IPS DF 4.7 (cell line): ENCODE measurements at regions not wholly inside any gene's neighbourhood (a gene's known extent, or its start where the extent isn't known, plus 50 kb on each side); places are given as distances from the start of the nearest gene placed in this dataset.

Experiments used
- DNase-seq: peaks from one replicate; pipeline ENCODE4 v3.0.0-alpha.2; 2013; ENCODE audit warnings: low spot score; ENCODE audit errors: extremely low read depth

DNA sequence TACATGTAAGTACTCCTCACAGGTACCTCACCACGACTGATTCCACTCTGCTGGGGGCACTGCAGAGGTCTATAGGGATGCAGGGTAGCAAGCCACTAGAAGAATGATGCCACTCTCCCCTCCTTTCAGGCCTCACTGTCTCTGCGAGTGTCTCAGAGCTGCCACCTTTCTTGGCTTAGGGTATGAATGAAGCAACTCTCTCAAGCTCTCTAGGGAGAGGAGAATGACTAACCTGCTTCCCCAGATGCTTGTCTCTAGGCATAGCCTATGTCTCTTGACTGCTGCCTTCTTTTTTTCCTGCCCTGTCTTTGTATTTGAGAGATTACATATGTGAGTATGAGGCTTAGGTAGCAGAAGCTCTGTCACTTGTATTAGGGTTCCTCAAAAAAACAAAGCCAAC, 566.5 kb upstream of the ATP2B1 start:
- DNase-seq, result no peak

DNA sequence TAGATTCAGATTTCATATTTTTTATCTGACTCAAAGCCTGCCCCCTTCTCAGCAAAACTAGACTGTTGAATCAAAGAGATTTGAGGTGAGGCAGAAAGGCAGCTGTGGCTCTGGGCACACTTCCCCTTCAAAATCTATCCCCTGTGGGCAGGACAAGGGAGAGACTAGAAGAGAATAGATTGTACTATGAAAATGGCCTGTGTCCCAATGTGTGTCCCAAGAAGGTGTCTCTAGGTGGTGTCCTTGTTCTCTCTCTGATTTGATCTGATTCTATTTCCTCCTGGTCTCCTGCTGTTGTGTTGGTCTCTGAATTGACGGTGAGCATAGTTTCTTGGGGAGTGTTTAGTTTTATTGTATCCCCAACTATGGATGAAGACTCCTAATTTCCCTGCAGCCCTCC, 565.8 kb upstream of the ATP2B1 start:
- no peak for DNase-seq

- no peak for DNase-seq
Measured at GRCh38 chr12:90268574-90268973, 559.9 kb upstream of the ATP2B1 start.

DNA sequence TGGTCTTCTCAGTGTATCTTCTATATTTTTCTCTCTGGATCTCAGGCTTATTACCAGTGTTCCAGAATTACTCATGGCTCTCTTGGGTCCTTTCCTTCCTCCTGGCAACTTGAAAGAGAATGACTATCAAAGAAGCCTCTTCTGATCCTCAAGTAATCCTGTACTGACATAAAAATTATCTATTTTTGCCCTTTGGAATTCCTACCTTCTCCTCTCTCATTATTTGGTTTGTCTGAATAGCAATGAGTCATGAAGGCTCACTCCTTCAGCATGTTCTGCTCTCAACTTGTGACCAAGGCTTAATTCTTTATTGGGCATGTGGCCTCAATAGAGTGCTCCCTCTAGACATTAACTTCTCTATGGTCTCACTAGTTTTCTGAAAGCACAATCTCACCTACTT, 553.6 kb upstream of the ATP2B1 start:
- DNase-seq, result no peak

GRCh38 chr12:90261283-90261682, 552.6 kb upstream of the ATP2B1 start:
- no peak for DNase-seq

DNA sequence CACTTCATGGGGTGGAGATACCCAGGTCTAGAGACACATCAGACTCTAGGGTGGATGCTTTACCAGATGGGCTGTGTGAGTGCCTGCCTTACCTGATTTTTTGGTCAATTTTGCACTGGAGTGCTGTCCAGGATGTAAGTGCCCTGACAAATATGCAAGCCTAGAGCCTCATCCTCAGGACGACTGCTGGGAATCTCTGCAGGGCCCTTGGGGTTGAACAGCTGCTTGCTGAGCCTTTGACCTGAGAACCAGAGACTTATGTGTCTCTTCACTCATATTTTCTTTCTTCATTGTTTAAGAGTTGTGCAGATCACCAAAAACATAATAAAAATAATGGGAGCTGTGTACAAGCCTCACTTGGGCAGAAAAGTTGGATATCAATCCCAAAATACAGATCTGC, 551.5 kb upstream of the ATP2B1 start:
- DNase-seq, result no peak

- DNase-seq, result no peak
Measured at GRCh38 chr12:90257927-90258624, 549.4 kb upstream of the ATP2B1 start.

- no peak for DNase-seq
Measured at GRCh38 chr12:90254796-90255195, 546.2 kb upstream of the ATP2B1 start.

- DNase-seq, result no peak
Measured at GRCh38 chr12:90253674-90254181, 545.1 kb upstream of the ATP2B1 start.

DNA sequence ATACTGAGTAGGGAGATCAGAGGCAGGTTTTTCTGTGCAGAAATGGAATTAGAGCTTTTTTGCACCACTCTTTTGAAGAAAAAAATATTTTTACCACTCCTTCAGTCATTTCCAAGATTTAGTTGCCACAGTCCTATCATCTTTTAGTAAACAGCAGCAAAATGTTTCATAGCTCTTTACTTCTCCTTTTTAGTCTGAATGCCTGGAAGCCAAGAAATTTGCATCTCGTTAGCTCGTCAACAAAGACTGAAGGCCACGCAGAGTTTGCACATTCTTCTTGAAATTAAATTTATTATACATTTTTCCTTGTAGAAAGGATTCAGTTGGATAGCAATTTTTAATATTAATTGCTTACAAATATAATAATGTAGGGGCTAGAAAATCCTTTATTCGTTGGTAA, 544.5 kb upstream of the ATP2B1 start:
- DNase-seq, result no peak

DNA sequence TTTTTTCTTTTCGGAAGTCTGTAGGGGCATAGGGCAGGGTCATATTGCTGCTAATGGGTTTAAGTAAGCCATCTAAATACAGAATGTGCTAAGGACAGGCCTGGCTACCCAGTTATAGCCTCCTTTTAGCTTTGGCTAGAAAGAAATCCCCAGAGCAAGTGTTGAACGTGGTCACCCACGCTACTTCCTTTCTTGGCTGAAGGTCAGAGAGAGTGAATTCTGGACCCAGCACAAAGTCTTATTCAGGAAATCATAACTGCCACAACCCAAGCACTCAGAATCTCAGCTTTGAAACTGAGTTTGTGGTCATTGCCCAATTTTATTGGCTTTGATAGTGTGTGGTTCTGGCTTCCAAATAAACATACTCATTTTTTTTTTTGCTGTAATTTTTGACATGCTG, 542.1 kb upstream of the ATP2B1 start:
- DNase-seq, result no peak

DNA sequence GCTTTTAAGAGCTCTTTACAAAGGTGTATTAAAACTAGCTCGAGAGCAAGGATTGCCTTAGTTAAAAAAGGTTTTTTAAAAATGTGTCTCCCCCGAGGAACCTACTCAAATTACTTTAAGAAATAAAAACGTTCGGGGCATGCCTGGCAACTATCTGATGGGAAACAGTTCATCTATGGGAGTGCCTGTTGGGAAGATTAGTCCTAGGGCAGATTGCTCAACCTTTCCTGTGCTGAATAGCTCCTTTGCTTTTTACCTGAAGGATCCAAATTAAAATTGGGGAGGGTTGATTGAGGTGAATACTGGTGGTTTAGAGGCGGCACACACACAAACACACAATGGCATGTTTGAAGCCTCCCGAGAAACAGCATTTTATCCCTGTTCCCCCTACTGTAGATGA, 541.4 kb upstream of the ATP2B1 start:
- DNase-seq, result no peak

- DNase-seq, result no peak
Measured at GRCh38 chr12:90246688-90247087, 538.0 kb upstream of the ATP2B1 start.

GRCh38 chr12:90245391-90245790, 536.8 kb upstream of the ATP2B1 start:
- no peak for DNase-seq

DNA sequence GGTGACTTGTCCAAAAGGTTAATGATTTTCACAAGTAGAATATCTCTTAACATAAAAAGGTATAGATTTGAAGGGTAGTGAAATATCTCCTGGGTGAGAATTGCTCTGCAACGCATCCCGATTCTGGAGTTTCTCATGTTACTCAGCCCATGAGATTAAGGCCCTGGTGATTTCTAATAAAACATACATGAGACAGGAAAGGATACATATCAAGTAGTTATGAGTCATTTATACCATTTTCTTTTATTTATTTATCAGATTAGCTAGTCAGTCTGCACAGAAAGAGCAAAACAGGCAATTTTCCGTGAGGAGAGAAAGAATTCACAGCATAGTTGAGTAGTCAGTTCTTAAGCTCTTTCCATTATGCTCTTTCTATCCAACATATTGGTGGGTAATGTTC, 535.6 kb upstream of the ATP2B1 start:
- DNase-seq, result no peak

DNA sequence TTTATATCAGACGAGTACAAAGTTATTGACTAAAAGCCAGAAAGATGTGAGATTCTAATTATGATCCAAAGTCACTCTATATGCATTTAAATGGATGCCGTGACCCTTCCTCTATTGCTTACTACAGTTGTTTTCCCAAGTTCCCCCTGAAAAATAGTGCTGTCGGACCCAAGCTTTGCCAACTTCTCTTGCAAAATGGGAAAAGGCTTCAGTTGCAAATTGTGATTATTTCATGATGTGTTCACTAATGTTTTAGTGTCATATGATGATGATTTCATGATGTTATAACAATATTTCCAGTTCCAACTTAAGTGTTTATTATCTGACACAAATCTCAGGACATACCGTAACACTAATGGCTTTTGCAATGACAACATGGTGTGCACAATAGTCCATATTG, 534.6 kb upstream of the ATP2B1 start:
- no peak for DNase-seq

- no peak for DNase-seq
Measured at GRCh38 chr12:90239732-90240260, 531.2 kb upstream of the ATP2B1 start.

DNA sequence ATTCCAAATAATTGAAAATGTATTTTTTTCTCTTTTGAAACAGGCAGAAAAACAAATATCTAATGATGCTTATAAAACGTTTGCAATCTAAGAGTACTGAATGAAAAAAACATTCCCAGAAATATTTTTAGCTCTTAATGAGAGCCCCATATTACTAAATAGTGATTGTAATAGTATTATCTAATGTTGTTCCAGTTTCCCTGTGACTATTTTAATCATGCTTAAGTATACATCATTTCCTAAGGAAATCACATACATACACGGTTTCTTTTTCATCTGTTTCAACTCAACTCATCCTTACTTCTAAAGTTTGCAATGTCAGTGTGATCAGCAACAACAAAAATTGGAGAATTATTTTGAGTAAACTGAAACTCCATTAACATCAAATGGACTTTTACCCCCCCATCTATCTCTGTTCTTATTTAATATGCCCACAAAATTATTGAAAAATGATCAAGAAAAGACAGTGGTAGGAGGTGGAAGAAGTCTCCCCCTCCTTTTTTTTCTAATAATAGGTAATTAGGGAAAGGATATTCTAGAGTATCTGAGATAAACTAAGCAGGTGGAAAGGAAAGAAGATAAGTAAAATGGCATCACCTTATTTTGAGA, 530.1 kb upstream of the ATP2B1 start:
- no peak for DNase-seq

GRCh38 chr12:90237841-90238240, 529.2 kb upstream of the ATP2B1 start:
- DNase-seq, result no peak

- DNase-seq, result no peak
Measured at GRCh38 chr12:90235642-90236041, 527.0 kb upstream of the ATP2B1 start.

GRCh38 chr12:90234472-90234871, 525.8 kb upstream of the ATP2B1 start:
- no peak for DNase-seq

- no peak for DNase-seq
Measured at GRCh38 chr12:90233168-90234100, 524.8 kb upstream of the ATP2B1 start.
